GM23338 (cell line): ENCODE measurements at regions not wholly inside any gene's neighbourhood (a gene's known extent, or its start where the extent isn't known, plus 50 kb on each side); places are given as distances from the start of the nearest gene placed in this dataset.

Source experiments
- ATAC-seq: fragments of 200-7000 bp; cut with Tn5 transposase; 3 replicates; pipeline ENCODE4 v1.9.1; 2020
- DNase-seq: peaks from one replicate; pipeline ENCODE4 v3.0.0-alpha.2; 2015; ENCODE audit warnings: low spot score
- H2AFZ ChIP-seq: fragments of 200-600 bp; sonication (generic); 2 replicates; pipeline ENCODE4 v1.8.0; 2016; ENCODE audit warnings: antibody characterized with exemption, mild to moderate bottlenecking, moderate library complexity
- H3F3A ChIP-seq: fragments of 200-600 bp; sonication (generic); replicated peaks from 2 replicates; pipeline ENCODE4 v1.8.0; 2017; ENCODE audit warnings: antibody characterized with exemption, mixed run types, low read depth
- H3K27ac ChIP-seq: fragments of 200-600 bp; sonication (generic); 2 replicates; pipeline ENCODE4 v1.6.1; 2016; ENCODE audit warnings: low read depth
- H3K27me3 ChIP-seq: fragments of 200-600 bp; sonication (generic); 2 replicates; pipeline ENCODE4 v1.8.0; 2016; ENCODE audit warnings: mild to moderate bottlenecking, mixed run types, moderate library complexity; ENCODE audit not compliant: insufficient read depth
- H3K36me3 ChIP-seq: fragments of 200-600 bp; sonication (generic); 2 replicates; pipeline ENCODE4 v1.8.0; 2016; ENCODE audit warnings: mild to moderate bottlenecking; ENCODE audit not compliant: insufficient read depth
- H3K4me1 ChIP-seq: fragments of 200-600 bp; sonication (generic); 2 replicates; pipeline ENCODE4 v1.8.0; 2016; ENCODE audit warnings: mild to moderate bottlenecking, moderate library complexity; ENCODE audit not compliant: insufficient read depth
- H3K4me2 ChIP-seq: fragments of 200-600 bp; sonication (generic); 2 replicates; pipeline ENCODE4 v1.7.1; 2017; ENCODE audit warnings: mixed run types
- H3K4me3 ChIP-seq: fragments of 200-600 bp; sonication (generic); 2 replicates; pipeline ENCODE4 v1.6.1; 2016; ENCODE audit warnings: mixed run types
- H3K79me2 ChIP-seq: fragments of 200-600 bp; sonication (generic); replicated peaks from 2 replicates; pipeline ENCODE4 v1.8.0; 2017; ENCODE audit warnings: mild to moderate bottlenecking; ENCODE audit not compliant: insufficient read depth
- H3K9me2 ChIP-seq: fragments of 200-600 bp; sonication (generic); 2 replicates; pipeline ENCODE4 v1.8.0; 2017; ENCODE audit not compliant: insufficient read depth
- H4K20me1 ChIP-seq: fragments of 200-600 bp; sonication (generic); replicated peaks from 2 replicates; pipeline ENCODE4 v1.8.0; 2017; ENCODE audit warnings: mild to moderate bottlenecking; ENCODE audit not compliant: insufficient read depth
- H3K27ac Mint-ChIP-seq: 2 replicates; pipeline ENCODE4 v1.8.0; 2020; ENCODE audit warnings: inconsistent platforms, mild to moderate bottlenecking, moderate library complexity, mixed read lengths
- H3K27me3 Mint-ChIP-seq: 3 replicates; pipeline ENCODE4 v1.8.0; 2022; ENCODE audit warnings: low read depth, mild to moderate bottlenecking, moderate library complexity, mixed read lengths, inconsistent platforms; ENCODE audit not compliant: insufficient read depth, poor library complexity
- H3K36me3 Mint-ChIP-seq: 3 replicates; pipeline ENCODE4 v1.8.0; 2021; ENCODE audit warnings: low read depth, mild to moderate bottlenecking, inconsistent platforms, moderate library complexity, mixed read lengths
- H3K4me1 Mint-ChIP-seq: 3 replicates; pipeline ENCODE4 v1.8.0; 2020; ENCODE audit warnings: mild to moderate bottlenecking, inconsistent platforms, mixed read lengths
- H3K4me3 Mint-ChIP-seq: 3 replicates; pipeline ENCODE4 v1.8.0; 2021; ENCODE audit warnings: moderate library complexity, mild to moderate bottlenecking, inconsistent platforms, mixed read lengths
- H3K9me3 Mint-ChIP-seq: 3 replicates; pipeline ENCODE4 v1.8.0; 2020; ENCODE audit warnings: moderate library complexity, mild to moderate bottlenecking, inconsistent platforms, mixed read lengths
- CREB1 ChIP-seq: fragments of 250-450 bp; sonication (Bioruptor Pico); IDR thresholded peaks from 2 replicates; pipeline ENCODE4 v1.5.0; 2020; ENCODE audit warnings: low read depth, mild to moderate bottlenecking, moderate library complexity
- EZH2 ChIP-seq: fragments of 200-600 bp; sonication (generic); IDR thresholded peaks from one replicate; pipeline ENCODE4 v1.8.0; 2017; ENCODE audit warnings: antibody characterized with exemption, mild to moderate bottlenecking, low read depth; ENCODE audit not compliant: unreplicated experiment
- EZH2phosphoT487 ChIP-seq: fragments of 200-600 bp; sonication (generic); IDR thresholded peaks from one replicate; pipeline ENCODE4 v1.8.1; 2018; ENCODE audit warnings: antibody characterized with exemption; ENCODE audit not compliant: unreplicated experiment
- JUNB ChIP-seq: IDR thresholded peaks from one replicate; pipeline ENCODE4 v1.6.1; 2016; ENCODE audit warnings: antibody characterized with exemption; ENCODE audit not compliant: unreplicated experiment
- NANOG ChIP-seq: IDR thresholded peaks from 2 replicates; pipeline ENCODE4 v1.6.1; 2016; ENCODE audit warnings: antibody characterized with exemption, borderline replicate concordance
- POLR2AphosphoS5 ChIP-seq: IDR thresholded peaks from 2 replicates; pipeline ENCODE4 v1.6.1; 2016; ENCODE audit warnings: antibody characterized with exemption, low read depth
- REST ChIP-seq: IDR thresholded peaks from one replicate; pipeline ENCODE4 v1.6.1; 2018; ENCODE audit warnings: antibody characterized with exemption; ENCODE audit not compliant: unreplicated experiment
- STAT1 ChIP-seq: IDR thresholded peaks from one replicate; pipeline ENCODE4 v1.6.1; 2016; ENCODE audit warnings: antibody characterized with exemption; ENCODE audit not compliant: unreplicated experiment
- ZNF114 ChIP-seq: fragments of 250-450 bp; sonication (Bioruptor Pico); IDR thresholded peaks from 2 replicates; pipeline ENCODE4 v1.5.0; 2020; ENCODE audit warnings: mild to moderate bottlenecking, moderate library complexity
- ZNF331 ChIP-seq: fragments of 250-450 bp; sonication (Bioruptor Pico); IDR thresholded peaks from 2 replicates; pipeline ENCODE4 v1.5.0; 2020; ENCODE audit warnings: low read depth, mild to moderate bottlenecking, moderate library complexity
- TF ChIP-seq, protein P1 (sequence below): fragments of 250-450 bp; sonication (Bioruptor Pico); IDR thresholded peaks from 2 replicates; pipeline ENCODE4 v1.5.0; 2020; ENCODE audit warnings: mild to moderate bottlenecking, moderate library complexity
- TF ChIP-seq, protein P2 (sequence below), 2 experiments: fragments of 200-600 bp in 1 of 2; sonication (generic) in 1 of 2; conservative IDR thresholded peaks; 2 replicates each; pipeline versions ENCODE4 v1.5.1 to v1.6.1; 2016 to 2017; ENCODE audit warnings: antibody characterized with exemption in 2 of 2, low read depth in 2 of 2, mild to moderate bottlenecking in 2 of 2, moderate library complexity in 1 of 2
- TF ChIP-seq, protein P3 (sequence below): IDR thresholded peaks from 2 replicates; pipeline ENCODE4 v1.6.1; 2016; ENCODE audit warnings: antibody characterized with exemption

DNA sequence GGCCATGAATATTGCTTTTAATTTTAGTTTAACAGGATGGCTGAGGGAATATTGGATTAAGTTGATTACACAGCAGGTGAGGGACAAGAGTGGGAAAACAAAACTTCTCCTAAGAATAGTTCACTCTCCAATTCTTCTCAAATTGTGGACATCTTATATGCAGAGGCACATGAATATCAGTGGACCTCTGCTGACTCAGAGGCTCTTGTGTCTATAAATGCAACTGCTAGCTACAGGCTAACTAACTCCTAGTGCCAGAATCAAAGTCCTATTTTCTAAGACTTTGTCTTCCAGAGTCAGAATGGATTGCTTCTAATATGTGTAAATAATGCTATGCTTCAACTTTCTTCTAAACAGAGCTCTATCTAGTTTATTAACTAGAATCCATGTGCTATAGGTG, 175.8 kb downstream of the IL15 start (continued):
- TF ChIP-seq, protein P1, sequence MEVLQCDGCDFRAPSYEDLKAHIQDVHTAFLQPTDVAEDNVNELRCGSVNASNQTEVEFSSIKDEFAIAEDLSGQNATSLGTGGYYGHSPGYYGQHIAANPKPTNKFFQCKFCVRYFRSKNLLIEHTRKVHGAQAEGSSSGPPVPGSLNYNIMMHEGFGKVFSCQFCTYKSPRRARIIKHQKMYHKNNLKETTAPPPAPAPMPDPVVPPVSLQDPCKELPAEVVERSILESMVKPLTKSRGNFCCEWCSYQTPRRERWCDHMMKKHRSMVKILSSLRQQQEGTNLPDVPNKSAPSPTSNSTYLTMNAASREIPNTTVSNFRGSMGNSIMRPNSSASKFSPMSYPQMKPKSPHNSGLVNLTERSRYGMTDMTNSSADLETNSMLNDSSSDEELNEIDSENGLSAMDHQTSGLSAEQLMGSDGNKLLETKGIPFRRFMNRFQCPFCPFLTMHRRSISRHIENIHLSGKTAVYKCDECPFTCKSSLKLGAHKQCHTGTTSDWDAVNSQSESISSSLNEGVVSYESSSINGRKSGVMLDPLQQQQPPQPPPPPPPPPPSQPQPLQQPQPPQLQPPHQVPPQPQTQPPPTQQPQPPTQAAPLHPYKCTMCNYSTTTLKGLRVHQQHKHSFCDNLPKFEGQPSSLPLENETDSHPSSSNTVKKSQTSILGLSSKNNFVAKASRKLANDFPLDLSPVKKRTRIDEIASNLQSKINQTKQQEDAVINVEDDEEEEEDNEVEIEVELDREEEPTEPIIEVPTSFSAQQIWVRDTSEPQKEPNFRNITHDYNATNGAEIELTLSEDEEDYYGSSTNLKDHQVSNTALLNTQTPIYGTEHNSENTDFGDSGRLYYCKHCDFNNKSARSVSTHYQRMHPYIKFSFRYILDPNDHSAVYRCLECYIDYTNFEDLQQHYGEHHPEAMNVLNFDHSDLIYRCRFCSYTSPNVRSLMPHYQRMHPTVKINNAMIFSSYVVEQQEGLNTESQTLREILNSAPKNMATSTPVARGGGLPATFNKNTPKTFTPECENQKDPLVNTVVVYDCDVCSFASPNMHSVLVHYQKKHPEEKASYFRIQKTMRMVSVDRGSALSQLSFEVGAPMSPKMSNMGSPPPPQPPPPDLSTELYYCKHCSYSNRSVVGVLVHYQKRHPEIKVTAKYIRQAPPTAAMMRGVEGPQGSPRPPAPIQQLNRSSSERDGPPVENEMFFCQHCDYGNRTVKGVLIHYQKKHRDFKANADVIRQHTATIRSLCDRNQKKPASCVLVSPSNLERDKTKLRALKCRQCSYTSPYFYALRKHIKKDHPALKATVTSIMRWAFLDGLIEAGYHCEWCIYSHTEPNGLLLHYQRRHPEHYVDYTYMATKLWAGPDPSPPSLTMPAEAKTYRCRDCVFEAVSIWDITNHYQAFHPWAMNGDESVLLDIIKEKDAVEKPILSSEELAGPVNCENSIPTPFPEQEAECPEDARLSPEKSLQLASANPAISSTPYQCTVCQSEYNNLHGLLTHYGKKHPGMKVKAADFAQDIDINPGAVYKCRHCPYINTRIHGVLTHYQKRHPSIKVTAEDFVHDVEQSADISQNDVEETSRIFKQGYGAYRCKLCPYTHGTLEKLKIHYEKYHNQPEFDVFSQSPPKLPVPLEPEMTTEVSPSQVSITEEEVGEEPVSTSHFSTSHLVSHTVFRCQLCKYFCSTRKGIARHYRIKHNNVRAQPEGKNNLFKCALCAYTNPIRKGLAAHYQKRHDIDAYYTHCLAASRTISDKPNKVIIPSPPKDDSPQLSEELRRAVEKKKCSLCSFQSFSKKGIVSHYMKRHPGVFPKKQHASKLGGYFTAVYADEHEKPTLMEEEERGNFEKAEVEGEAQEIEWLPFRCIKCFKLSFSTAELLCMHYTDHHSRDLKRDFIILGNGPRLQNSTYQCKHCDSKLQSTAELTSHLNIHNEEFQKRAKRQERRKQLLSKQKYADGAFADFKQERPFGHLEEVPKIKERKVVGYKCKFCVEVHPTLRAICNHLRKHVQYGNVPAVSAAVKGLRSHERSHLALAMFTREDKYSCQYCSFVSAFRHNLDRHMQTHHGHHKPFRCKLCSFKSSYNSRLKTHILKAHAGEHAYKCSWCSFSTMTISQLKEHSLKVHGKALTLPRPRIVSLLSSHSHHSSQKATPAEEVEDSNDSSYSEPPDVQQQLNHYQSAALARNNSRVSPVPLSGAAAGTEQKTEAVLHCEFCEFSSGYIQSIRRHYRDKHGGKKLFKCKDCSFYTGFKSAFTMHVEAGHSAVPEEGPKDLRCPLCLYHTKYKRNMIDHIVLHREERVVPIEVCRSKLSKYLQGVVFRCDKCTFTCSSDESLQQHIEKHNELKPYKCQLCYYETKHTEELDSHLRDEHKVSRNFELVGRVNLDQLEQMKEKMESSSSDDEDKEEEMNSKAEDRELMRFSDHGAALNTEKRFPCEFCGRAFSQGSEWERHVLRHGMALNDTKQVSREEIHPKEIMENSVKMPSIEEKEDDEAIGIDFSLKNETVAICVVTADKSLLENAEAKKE (CRISPR knock-in tag), result no peak
- TF ChIP-seq CREB1 (no peak), POLR2AphosphoS5 (no peak), STAT1 (no peak), EZH2 (no peak), EZH2phosphoT487 (no peak)

- Histone ChIP-seq H3K36me3 (no peaks in the 10 kb centered on the region), H3K79me2 (no peaks in the 10 kb centered on the region), H3F3A (no peaks in the 10 kb centered on the region), H2AFZ (no peak overlapping the region), H3K27ac (no peak overlapping the region), H3K4me1 (no peaks in the 10 kb centered on the region; the same call in 1 of the 2 replicates), H3K27me3 (no peaks in the 10 kb centered on the region), H3K4me3 (no peak overlapping the region), H3K4me2 (no peak overlapping the region), H4K20me1 (no peaks in the 10 kb centered on the region), H3K9me2 (peaks cover 11% of the 10 kb centered on the region)
- Mint-ChIP-seq H3K9me3 (no peaks in the 10 kb centered on the region), H3K27me3 (peaks cover 1% of the 10 kb centered on the region), H3K4me3 (no peak overlapping the region), H3K27ac (no peak overlapping the region), H3K4me1 (peaks cover 6% of the 10 kb centered on the region; the same call in 1 of the 3 replicates), H3K36me3 (no peaks in the 10 kb centered on the region)
- DNase-seq (no peak), ATAC-seq (no peak)
- TF ChIP-seq EZH2 (no peak), REST (no peak), ZNF331 (CRISPR knock-in tag) (no peak), JUNB (no peak), NANOG (no peak), ZNF114 (CRISPR knock-in tag) (no peak), EZH2phosphoT487 (no peak), POLR2AphosphoS5 (no peak)
- TF ChIP-seq, protein P2, sequence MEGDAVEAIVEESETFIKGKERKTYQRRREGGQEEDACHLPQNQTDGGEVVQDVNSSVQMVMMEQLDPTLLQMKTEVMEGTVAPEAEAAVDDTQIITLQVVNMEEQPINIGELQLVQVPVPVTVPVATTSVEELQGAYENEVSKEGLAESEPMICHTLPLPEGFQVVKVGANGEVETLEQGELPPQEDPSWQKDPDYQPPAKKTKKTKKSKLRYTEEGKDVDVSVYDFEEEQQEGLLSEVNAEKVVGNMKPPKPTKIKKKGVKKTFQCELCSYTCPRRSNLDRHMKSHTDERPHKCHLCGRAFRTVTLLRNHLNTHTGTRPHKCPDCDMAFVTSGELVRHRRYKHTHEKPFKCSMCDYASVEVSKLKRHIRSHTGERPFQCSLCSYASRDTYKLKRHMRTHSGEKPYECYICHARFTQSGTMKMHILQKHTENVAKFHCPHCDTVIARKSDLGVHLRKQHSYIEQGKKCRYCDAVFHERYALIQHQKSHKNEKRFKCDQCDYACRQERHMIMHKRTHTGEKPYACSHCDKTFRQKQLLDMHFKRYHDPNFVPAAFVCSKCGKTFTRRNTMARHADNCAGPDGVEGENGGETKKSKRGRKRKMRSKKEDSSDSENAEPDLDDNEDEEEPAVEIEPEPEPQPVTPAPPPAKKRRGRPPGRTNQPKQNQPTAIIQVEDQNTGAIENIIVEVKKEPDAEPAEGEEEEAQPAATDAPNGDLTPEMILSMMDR (conservative IDR thresholded peaks at IDR 0.05; ENCODE audit: low read depth in 2 of 2), result no peak
- TF ChIP-seq, protein P3, sequence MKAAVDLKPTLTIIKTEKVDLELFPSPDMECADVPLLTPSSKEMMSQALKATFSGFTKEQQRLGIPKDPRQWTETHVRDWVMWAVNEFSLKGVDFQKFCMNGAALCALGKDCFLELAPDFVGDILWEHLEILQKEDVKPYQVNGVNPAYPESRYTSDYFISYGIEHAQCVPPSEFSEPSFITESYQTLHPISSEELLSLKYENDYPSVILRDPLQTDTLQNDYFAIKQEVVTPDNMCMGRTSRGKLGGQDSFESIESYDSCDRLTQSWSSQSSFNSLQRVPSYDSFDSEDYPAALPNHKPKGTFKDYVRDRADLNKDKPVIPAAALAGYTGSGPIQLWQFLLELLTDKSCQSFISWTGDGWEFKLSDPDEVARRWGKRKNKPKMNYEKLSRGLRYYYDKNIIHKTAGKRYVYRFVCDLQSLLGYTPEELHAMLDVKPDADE, result no peak
Observed at GRCh38 chr4:141814499-141814898, 178.1 kb downstream of the IL15 start.
